Mesenteric fat pad (tissue), 1 donor: ENCODE measurements at regions not wholly inside any gene's neighbourhood (a gene's known extent, or its start where the extent isn't known, plus 50 kb on each side); places are given as distances from the start of the nearest gene placed in this dataset.
"Not testable (repeated sequence)": the region's sequence is repeated elsewhere in the genome, so short reads cannot be mapped to it uniquely, and the experiment has no call there.

Experiments
- DNase-seq: peaks from one replicate; pipeline ENCODE4 v3.0.0-alpha.2; 2020; ENCODE audit warnings: low spot score
- donor health status: DM: yes; HTN: yes; CAD: no.

DNA sequence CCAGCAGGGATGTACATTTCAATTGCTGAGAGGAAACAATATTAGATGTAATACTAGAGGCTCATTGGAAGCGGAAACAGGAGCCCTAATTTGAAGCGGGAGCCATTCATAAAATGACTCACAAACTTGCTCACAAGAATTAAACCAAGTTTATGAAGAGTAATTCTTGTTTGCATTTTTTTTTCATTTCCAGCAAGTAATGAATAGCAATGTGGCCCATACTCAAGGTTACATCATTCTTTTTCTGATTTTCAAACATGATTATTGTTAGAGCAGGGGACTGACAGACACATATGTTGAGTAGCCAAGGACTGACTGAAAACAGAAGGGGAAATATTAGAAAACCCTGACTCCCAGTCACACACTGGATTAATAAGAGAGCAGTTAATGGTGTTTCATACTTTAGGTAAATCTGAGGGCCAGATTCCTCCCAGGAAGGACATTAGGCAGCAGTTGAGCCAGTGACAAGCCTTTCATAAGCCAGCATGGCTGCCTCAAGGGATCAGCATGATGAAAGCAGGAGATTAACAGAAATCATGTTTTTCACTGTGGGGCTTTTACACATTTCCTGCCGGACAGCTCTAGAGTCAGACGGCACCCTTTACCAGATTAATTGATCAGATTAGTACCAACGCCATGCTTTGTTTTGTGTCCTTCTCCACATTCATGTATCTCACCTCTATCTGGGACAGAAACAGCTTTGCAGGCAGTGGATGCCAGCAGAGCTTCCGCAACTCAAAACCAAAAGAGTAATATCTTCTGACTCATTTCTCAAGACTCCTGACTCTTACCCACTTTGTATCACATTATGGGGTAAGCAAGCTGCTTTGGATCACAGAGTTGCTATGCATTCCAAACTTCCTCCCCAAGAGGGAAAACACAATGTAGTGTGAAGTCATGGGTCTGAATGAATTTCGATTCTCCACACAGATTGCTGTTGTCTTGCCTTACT, 831.6 kb downstream of the KCNA4 start:
- no peak for DNase-seq

DNA sequence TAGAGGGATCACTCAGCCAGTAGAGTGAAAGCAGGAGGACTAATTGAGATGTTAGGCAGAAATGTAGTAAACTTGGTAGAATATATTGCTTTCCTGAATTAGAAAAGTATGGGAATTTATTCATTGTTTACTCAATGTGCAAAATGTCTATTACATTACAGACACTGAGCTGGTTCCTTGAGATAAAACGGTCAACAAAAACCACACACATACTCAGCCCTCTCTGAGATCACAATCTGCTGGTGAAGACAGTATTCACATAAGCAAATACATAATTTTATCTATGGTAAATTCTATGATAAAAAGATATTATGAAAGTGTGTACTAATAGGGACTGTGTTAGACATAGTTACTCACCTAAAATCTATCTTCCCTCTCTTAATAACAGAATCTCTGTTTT, 833.5 kb downstream of the KCNA4 start:
- no peak for DNase-seq

DNA sequence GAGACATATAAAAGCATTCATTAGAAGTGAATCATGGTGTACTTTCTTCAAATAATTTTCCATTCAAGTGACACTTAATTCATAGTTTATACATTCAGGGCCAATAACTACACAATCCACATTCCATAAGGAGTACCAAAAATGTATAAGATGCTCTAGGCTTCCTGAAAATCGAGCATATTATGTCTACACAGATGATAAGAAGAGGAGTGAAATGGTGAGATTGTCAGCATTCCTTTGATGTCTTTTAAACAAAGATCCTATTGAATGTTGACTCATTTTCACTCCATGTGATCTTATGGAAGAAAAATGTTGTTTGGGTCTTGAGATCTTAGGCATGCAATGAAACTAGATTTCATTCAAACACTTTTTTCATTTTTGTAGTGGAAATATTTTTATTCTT, 843.2 kb downstream of the KCNA4 start:
- no peak for DNase-seq

DNA sequence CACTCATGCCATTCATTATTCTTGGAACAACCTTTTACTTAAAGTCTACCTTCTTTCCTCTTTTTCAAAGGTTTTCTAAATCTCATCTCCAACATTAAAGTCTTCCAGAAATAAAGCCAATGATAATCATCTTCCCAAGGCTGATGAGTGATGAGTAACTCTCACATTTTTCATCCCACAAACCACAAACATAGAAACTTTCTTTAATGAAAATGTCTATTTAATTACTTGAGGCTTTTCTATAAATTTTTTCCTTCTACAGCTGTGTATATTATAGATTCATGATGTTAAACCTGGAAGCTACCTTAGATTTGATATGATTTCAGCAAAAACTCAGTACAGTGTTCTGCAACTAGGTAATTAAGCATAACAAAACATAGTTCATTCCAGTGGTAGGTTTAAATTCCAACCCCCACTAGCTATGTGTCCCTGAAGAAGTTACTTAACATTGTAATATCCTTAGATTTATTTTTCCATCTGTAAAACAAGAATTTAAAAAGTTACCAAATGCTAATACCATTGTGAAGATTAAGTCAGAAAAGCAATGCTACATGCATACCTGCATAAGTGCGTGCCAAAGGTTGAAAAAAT, 845.4 kb downstream of the KCNA4 start:
- DNase-seq: no peak

DNA sequence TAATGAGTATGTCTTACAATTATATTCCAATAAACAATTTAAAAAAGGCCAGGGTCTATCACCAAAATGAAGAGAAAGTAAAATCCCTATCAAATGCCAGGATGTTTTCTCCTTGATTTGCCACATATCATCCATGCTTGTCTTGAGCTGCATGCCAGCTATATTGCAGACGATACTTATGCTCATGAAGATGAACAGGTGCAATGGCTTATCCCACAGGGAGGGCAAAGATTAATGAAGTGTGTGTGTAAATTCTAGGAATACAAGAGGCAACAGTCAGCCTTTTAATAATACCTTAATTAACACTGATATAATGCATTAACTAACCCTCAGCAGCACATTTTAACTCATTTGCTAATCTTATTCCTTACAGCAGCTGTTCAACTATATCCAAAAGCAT, 850.5 kb downstream of the KCNA4 start:
- DNase-seq: no peak

DNA sequence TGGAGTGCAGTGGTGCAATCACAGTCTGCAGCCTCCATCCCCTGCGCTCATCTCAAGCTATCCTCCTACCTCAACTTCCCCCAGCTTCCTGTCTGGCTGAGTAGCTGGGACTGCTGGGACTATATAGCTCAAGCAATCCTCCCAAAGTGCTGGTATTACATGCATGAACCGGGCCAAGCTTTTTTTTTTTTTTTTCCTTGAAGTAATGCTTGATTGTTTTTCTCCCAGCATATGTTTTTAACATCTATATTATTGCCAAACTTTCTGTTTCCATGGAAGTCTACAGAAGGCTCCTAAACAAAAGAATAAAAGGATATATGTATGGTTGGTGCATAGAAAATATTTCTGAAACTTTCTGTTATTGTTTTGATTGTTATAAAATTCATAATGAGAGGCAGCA, 853.6 kb downstream of the KCNA4 start:
- DNase-seq: no peak

DNA sequence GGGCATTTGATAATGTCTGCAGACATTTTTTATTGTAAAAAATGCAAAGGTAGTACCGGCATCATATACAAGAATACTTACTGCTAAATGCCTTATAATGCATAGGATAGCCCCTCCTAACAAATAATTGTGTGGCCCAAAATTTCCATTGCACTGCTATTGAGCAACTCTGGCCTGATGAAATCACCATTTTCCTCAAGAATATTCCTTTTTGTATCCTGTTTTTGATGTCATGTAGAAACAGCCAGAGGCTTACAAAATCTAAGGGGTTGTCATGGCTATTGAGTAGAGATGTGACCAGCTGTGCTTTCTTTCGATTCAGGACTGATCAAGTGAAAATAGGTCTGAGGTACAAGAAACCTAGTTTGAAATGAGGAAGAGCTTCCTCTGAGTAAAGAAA, 854.3 kb downstream of the KCNA4 start:
- no peak for DNase-seq

DNA sequence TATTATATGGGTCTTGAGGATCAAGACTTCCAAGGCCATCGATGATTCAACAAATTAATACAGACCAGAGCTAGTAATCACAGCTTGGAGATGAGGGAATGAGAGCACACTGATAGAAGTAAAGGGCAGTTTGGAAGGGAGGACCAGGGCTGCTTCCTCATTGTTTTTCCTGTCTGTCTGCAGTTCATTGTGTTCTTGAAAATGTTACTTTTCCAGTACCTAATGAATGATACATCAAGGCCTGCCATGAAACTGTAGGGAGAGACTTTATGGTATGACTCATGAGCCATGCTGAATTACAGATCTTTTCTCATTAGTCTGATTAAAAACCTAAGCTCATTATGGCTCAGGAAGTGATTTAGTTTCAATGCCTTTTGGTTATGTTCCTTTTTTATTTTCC, 855.6 kb downstream of the KCNA4 start:
- no peak for DNase-seq

DNA sequence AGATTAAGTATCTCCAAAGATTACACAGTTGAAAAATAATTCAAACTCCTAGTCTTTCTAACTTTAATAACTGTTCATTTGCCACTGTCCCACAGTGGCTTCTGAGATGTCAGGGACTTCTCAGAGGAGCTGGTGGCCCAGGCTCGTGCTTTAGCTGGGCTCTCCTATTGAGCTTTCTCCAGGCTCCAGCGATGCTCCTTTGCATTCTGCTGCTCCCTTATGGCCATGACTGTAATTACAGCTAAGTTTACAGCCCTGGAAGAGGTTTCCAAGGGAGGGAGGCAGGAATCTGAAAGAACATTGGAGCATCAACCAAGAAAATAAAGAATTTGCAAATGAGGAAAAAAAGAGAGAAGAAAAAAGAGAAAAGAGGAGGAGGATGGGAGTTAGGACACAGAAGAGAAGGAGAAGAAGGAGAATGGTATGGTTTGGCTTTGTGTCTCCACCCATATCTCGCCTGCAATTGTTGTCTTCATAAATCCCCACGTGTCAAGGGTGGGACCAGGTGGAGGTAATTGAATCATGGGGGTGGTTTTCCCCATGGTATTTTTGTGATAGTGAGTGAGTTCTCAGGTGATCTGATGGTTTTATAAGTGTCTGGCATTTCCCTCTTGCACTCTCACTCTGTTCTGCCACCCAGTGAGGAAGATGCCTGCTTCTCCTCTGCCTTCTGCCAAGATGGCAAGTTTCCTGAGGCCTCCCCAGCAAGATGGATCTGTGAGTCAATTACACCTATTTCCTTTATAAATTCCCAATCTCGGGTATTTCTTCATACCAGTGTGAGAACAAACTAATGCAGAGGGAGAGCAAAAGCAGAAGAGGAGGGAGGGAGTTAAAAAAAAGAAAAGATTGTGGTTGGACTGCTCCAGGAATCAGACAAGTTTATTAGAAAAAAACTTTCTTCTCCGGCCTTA, 857.0 kb downstream of the KCNA4 start:
- DNase-seq: no peak

DNA sequence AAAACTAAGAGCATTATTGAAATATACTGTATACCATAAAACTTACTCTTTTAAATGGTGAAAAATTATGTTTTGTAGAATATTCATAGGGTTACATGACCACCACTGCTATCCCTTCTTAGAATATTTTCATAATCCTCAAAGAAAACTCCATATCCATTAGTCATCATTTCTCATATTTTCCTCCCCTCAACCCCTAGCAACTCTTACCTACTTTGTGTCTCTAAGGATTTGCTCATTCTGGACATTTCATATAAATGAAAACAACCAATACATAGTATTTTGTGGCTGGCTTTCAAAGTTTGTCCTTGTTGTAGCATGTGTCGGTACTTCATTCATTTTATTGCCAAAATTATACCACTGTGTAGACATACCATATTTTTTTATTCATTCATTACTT, 863.8 kb downstream of the KCNA4 start:
- DNase-seq: no peak

DNA sequence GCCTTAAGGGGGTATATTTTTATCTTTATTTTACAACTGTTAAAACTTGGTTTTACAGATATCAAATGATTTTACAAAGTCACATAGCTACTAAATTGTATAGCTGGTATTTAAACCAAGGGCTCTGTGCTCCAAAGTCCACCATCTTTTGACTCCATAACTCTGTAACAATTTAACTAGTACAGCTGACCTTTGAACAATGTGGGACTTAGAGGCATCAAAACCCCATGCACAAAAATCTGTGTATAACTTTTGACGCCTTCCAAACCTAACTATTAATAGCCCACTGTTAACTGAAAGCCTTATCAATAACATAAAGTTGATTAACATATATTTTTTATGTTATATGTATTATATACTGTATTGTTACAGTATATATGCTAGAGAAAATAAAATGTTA, 874.3 kb downstream of the KCNA4 start:
- DNase-seq: not testable (repeated sequence)

DNA sequence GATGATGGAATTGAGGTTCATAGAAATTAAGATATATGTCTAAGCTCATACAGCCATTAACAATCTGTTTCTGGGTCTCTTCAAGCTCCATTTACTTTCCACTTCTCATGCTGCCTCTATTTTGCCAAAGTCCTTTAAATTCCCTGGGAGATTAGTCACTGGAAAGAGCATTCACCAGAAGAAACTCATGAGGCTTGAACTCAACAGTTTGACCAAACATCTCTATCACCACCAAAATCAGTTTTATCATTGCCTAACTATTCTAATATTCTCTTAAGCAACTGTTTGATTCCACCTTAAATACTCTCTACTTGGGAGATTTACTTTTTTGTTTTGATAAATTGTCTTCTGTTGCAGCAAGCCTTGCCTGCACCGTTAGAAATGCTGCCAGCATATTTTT, 881.3 kb downstream of the KCNA4 start:
- DNase-seq: no peak

DNA sequence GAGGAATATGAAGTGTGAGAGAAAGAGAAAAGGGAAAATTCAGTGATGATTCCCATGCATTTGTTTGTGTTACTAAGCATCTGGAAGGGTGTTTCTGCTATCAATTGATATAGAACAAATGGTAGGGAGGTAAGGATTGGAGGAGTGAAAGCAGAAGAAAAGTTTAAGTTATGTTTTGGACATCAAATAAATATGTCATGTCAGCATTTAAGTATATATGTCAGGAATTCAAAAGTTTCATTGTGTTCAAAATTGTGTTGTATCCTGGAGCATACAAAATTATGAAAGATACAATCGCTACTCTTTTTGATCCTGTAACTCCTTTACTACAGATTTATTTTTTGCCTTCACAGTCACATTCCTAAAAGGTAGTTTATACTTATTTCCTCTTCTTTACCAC, 885.8 kb downstream of the KCNA4 start:
- no peak for DNase-seq

DNA sequence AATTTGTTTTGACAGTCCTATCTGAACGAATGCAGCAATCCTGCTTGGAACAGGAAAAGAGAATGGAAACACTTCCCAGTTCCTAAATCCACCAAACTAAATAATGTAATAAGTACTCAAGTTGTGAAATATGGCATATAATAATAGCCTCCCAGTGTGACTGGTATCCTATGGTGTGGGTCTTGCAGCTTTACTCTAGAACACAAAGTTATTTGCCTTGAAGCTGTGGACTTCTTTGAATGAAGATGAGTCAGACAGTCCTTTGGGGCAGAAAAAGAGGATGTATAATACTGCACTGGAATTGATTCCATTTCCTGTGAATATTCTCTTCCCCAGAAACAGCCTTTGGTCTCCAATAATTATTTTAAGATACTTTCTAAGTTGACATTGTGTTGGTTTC, 887.0 kb downstream of the KCNA4 start:
- no peak for DNase-seq

DNA sequence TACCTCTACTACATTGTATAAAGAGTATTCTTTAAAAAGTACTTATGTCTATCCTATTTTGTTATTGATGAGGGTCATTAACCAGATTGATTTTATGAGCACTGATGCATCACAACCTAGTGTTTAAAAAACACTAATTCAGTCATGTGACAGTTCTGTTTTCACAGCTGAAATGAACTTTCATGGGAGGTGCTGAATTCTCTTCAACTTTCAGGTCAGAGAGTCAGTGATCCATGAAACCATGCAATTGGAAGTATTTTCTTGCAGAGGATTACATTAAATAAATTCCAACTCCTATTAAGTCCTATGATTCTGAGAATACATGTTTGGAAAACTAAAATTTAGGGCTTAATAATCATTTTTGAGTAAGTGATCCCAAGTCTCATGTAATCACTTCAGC, 889.4 kb downstream of the KCNA4 start:
- no peak for DNase-seq

DNA sequence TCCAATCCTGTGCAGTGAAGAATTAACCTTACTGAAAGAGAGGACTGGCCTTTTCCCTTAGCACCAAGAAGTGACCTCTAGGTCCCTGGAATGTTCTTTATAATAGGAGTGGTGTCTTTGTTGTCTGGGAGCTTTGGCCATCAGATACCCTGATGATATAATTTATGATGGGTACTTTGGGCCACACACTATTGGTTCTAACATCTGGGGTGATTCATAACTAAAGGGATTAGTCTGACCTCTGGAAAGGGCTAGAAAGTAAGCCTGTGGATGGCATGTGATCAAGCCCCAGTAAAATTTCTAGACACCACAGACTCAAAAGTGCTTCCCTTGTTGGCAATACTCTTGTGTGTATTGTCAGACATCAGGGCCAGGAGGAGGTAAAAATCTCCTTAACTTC, 891.2 kb downstream of the KCNA4 start:
- no peak for DNase-seq

DNA sequence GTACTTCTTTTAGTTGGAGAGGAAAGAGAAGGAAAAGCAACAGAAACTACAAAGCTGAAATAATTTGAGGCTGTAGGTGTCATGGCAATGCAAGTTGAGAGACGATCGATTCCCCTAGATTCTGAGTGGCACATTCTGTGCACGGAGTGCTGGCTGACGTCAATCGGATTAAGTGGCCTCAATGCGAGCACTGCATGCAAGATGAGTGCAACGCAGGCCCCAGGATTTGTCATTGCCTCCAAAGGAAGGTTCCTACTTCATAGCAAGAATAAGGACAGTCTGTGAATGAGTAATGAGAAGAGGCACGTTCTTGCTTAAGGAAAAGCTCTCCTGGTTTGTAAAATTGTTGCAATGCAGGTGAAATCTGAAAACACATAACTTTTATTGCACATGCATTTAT, 892.4 kb downstream of the KCNA4 start:
- DNase-seq: no peak

DNA sequence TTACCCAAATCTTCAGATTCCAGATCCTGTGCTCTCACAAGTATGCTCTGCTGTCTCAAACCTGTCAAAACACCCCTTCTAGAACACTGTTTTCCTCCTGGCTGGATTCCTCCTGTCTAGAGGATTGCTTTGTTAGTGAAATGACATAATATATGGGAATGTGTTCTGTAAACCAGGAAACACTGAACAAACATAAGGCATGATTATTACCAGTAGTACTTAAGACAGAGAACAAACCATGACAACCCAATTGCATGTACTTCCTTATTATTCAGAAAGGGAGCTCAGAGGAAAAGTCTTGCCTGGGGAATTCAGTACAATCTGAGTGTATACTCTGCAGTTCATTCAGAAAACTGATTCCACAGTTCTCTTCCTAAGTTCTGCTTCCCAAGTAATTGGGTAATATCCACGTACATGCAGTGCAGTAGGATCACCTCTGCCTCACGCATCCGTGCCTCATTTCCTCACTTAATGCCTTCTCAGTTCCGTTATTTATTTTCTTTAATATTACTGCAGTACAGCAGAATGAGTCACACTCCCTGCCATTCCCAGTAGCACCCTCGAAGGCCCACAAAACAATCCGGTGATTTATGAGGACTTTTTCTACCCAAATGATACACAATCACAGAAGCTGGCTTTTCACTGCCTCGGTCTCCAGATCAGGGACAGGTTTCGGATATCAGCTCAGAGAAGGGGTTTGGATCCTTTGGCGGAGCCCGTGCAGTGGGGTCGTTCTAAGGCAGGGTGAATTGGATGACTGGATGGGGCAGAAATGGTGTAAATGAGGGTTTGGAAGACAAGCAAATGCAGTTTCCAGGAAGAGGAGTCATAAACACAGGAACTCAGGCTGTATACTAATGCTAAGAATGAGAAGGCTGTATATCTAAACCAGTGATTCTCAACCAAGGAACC, 896.9 kb downstream of the KCNA4 start:
- no peak for DNase-seq

DNA sequence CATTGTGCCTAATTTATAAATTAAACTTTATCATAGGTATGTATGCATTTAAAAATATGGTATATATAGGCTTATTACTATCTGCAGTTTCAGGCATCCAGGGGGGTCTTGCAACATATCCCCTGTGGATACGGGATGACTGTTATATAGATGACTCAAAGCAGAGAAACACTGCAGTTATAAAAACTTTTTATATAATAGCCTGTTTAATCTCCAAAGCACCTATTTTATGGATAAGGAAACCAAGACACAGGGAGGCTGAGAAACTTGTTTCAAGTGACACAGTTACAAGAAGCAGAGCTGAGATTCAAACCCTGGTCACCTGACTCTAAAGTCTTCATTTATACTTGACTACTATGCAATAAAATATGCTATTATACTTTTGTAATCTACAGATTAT, 897.7 kb downstream of the KCNA4 start:
- no peak for DNase-seq

DNA sequence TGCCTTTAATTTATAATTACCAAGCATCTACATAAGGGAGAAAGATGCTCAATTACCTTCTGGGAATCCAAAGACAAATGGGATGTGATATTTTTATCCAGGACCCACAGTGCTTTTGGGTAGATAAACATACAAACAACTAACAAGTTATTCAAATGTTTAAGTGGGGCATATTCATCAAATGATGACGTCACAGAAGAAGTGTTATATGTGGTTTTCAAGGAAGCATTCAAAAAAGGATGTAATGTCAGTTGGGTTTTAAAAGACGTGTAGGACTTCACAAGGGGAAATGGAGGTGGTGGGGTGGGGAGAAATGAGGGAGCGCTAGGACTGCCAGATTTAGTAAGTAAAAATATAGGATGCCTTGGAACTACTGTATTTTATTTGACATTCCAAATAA, 915.9 kb downstream of the KCNA4 start:
- no peak for DNase-seq

DNA sequence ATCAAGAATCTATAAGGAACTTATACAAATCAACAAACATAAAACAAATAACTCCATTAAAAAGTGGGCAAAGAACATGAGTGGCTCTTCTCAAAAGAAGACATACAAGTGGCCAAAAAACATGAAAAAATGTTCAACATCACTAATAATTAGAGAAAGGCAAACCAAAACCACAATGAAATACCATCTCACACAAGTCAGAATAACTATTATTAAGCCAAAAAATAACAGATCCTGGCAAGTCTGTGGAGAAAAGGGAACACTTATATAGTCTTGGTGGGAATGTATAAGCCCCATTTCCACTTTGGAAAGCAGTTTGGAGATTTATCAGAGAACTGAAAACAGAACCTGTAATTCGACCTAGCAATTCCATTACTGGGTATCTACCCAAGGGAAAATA, 921.0 kb downstream of the KCNA4 start:
- DNase-seq: no peak
